Breast epithelium (tissue), 3 donors: ENCODE measurements at regions not wholly inside any gene's neighbourhood (a gene's known extent, or its start where the extent isn't known, plus 50 kb on each side); places are given as distances from the start of the nearest gene placed in this dataset.

Experiments
- POLR2A ChIP-seq: fragments of 450-650 bp; IDR thresholded peaks from one replicate; pipeline ENCODE4 v1.6.1; 2016; ENCODE audit warnings: antibody characterized with exemption, mild to moderate bottlenecking, moderate library complexity
- POLR2AphosphoS5 ChIP-seq, 3 donors: sonication (generic); formaldehyde crosslinking; IDR thresholded peaks; one replicate each; pipeline ENCODE4 v1.6.1; 2017; ENCODE audit warnings: antibody characterized with exemption in 3 of 3
- TF ChIP-seq, protein P1 (sequence below), 3 donors: fragments of 450-650 bp; IDR thresholded peaks; one replicate each; pipeline ENCODE4 v1.5.1; 2016 to 2017; ENCODE audit warnings: antibody characterized with exemption in 3 of 3, mild to moderate bottlenecking in 3 of 3, moderate library complexity in 3 of 3

DNA sequence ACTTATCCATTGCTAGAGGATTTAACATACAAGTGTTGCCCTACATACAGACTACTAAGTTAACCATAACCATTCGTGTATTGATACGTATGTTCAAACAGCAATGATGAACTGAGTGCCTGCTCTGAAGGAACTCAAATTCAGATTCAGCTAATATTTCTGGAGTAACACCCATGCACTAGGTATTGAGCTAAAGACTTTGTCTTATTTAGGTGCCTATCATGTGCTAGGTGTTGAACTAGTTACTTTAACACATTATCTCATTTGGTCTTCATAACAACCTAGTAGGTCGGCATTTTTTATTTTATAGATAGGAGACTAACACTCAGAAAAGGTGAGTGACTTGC lies 160.0 kb downstream of the LTN1 start:
- TF ChIP-seq POLR2A (no peak), POLR2AphosphoS5 (IDR thresholded peaks at IDR 0.05) (no peak)
- TF ChIP-seq, protein P1, sequence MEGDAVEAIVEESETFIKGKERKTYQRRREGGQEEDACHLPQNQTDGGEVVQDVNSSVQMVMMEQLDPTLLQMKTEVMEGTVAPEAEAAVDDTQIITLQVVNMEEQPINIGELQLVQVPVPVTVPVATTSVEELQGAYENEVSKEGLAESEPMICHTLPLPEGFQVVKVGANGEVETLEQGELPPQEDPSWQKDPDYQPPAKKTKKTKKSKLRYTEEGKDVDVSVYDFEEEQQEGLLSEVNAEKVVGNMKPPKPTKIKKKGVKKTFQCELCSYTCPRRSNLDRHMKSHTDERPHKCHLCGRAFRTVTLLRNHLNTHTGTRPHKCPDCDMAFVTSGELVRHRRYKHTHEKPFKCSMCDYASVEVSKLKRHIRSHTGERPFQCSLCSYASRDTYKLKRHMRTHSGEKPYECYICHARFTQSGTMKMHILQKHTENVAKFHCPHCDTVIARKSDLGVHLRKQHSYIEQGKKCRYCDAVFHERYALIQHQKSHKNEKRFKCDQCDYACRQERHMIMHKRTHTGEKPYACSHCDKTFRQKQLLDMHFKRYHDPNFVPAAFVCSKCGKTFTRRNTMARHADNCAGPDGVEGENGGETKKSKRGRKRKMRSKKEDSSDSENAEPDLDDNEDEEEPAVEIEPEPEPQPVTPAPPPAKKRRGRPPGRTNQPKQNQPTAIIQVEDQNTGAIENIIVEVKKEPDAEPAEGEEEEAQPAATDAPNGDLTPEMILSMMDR (IDR thresholded peaks at IDR 0.05), result no peak
